Activated CD8-positive, alpha-beta memory T cell treated with anti-CD3 and anti-CD28 coated beads for 24 hours (primary cell): ENCODE measurements at regions not wholly inside any gene's neighbourhood (a gene's known extent, or its start where the extent isn't known, plus 50 kb on each side); places are given as distances from the start of the nearest gene placed in this dataset.
A peak's percentile ranks its signal among the peaks of the same experiment; 100 is the strongest.

ENCODE experiments used
- DNase-seq: peaks from one replicate; pipeline ENCODE4 v3.0.0-alpha.2; 2020

GRCh38 chr5:56508249-56508648, 275.1 kb upstream of the ANKRD55 start:
- no peak for DNase-seq

GRCh38 chr5:56507351-56507930, 274.3 kb upstream of the ANKRD55 start:
- DNase-seq: no peak

- DNase-seq: no peak
These were observed 273.3 kb upstream of the ANKRD55 start for GRCh38 chr5:56506211-56506965.

GRCh38 chr5:56503929-56504328, 270.8 kb upstream of the ANKRD55 start:
- no peak for DNase-seq

- DNase-seq: no peak
These were observed 268.8 kb upstream of the ANKRD55 start for GRCh38 chr5:56501781-56502557.

GRCh38 chr5:56499901-56500300, 266.8 kb upstream of the ANKRD55 start:
- no peak for DNase-seq

GRCh38 chr5:56499491-56499890, 266.4 kb upstream of the ANKRD55 start:
- no peak for DNase-seq

- no peak for DNase-seq
These were observed 265.7 kb upstream of the ANKRD55 start for GRCh38 chr5:56498759-56499395.

- no peak for DNase-seq
These were observed 263.5 kb upstream of the ANKRD55 start for GRCh38 chr5:56496581-56497063.

- DNase-seq: no peak
These were observed 261.2 kb upstream of the ANKRD55 start for GRCh38 chr5:56494300-56494731.

GRCh38 chr5:56493766-56494165, 260.6 kb upstream of the ANKRD55 start:
- no peak for DNase-seq

- DNase-seq: no peak
These were observed 260.2 kb upstream of the ANKRD55 start for GRCh38 chr5:56493308-56493707.

GRCh38 chr5:56492812-56493211, 259.7 kb upstream of the ANKRD55 start:
- no peak for DNase-seq

- DNase-seq: no peak
These were observed 257.9 kb upstream of the ANKRD55 start for GRCh38 chr5:56490971-56491468.

GRCh38 chr5:56489272-56489671, 256.1 kb upstream of the ANKRD55 start:
- DNase-seq: no peak

GRCh38 chr5:56487528-56488115, 254.5 kb upstream of the ANKRD55 start:
- no peak for DNase-seq

- no peak for DNase-seq
These were observed 249.2 kb upstream of the ANKRD55 start for GRCh38 chr5:56482363-56482762.

GRCh38 chr5:56481428-56482357, 248.6 kb upstream of the ANKRD55 start:
- DNase-seq: peak; percentile 73

GRCh38 chr5:56480705-56481427, 247.7 kb upstream of the ANKRD55 start:
- peak; percentile 72 for DNase-seq

GRCh38 chr5:56480078-56480704, 247.1 kb upstream of the ANKRD55 start:
- DNase-seq: no peak
